Sigmoid colon (tissue), 4 donors: ENCODE measurements at regions not wholly inside any gene's neighbourhood (a gene's known extent, or its start where the extent isn't known, plus 50 kb on each side); places are given as distances from the start of the nearest gene placed in this dataset.

Experiments
- EP300 ChIP-seq, 4 donors: sonication (generic); formaldehyde crosslinking; IDR thresholded peaks; one replicate each; pipeline ENCODE4 v1.6.1; 2017; ENCODE audit warnings: antibody characterized with exemption in 4 of 4
- POLR2A ChIP-seq, 2 donors: fragments of 450-650 bp; IDR thresholded peaks; one replicate each; pipeline ENCODE4 v1.6.1; 2016; ENCODE audit warnings: antibody characterized with exemption in 2 of 2, mild to moderate bottlenecking in 2 of 2, moderate library complexity in 2 of 2
- POLR2AphosphoS5 ChIP-seq, 4 donors: sonication (generic); formaldehyde crosslinking; IDR thresholded peaks; one replicate each; pipeline ENCODE4 v1.6.1; 2017; ENCODE audit warnings: antibody characterized with exemption in 4 of 4
- TF ChIP-seq, protein P1 (sequence below), 4 experiments: fragments of 450-650 bp in 3 of 4; fragments of 200-600 bp in 1 of 4; IDR thresholded peaks; one replicate each; pipeline ENCODE4 v1.5.1; 2016 to 2019; ENCODE audit warnings: antibody characterized with exemption in 4 of 4, mild to moderate bottlenecking in 3 of 4, moderate library complexity in 2 of 4

DNA sequence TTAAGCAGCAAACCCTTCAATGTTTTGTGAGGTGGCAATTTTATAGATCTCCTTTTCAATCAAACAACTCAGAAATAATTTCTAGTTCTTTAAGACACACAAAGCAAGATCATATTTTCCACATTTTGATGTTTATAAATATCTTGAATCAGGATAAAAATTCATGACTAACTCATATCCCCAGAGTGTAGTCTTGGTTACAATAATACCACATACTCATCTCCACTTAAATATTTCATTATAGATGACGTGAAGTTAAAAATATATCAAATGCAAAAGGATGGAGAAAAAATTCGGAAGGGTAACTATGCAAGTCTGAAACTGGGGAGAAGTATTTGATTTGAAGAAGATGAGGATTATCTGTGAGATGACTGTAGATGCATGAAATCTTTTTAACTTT, 59.8 kb upstream of the HIVEP1 start:
- TF ChIP-seq, protein P1, sequence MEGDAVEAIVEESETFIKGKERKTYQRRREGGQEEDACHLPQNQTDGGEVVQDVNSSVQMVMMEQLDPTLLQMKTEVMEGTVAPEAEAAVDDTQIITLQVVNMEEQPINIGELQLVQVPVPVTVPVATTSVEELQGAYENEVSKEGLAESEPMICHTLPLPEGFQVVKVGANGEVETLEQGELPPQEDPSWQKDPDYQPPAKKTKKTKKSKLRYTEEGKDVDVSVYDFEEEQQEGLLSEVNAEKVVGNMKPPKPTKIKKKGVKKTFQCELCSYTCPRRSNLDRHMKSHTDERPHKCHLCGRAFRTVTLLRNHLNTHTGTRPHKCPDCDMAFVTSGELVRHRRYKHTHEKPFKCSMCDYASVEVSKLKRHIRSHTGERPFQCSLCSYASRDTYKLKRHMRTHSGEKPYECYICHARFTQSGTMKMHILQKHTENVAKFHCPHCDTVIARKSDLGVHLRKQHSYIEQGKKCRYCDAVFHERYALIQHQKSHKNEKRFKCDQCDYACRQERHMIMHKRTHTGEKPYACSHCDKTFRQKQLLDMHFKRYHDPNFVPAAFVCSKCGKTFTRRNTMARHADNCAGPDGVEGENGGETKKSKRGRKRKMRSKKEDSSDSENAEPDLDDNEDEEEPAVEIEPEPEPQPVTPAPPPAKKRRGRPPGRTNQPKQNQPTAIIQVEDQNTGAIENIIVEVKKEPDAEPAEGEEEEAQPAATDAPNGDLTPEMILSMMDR (IDR thresholded peaks at IDR 0.05), result no peak
- TF ChIP-seq POLR2A (IDR thresholded peaks at IDR 0.05), result no peak
- TF ChIP-seq POLR2AphosphoS5 (IDR thresholded peaks at IDR 0.05), result no peak
- no peak for TF ChIP-seq EP300 (IDR thresholded peaks at IDR 0.05)
